ENCODE measurements at regions not wholly inside any gene's neighbourhood (a gene's known extent, or its start where the extent isn't known, plus 50 kb on each side); places are given as distances from the start of the nearest gene placed in this dataset.

- Histone ChIP-seq H3K4me1 (ENCODE audit: control insufficient read depth, extremely low read depth, insufficient read depth, low read length) (no peaks in the 10 kb centered on the region), H3K4me3 (replicated peaks in 1 of 3; ENCODE audit: insufficient read depth in 1 of 3, low read depth in 1 of 3, low read length in 3 of 3) (no peak overlapping the region), H4K20me1 (replicated peaks; ENCODE audit: control insufficient read depth, extremely low read depth, insufficient read depth, low read length) (no peaks in the 10 kb centered on the region), H3K27ac (ENCODE audit: insufficient read depth, low read depth, low read length) (no peak overlapping the region), H3K36me3 (ENCODE audit: control insufficient read depth in 2 of 2, extremely low read depth in 1 of 2, insufficient read depth in 2 of 2, low read length in 2 of 2) (no peaks in the 10 kb centered on the region), H3K4me2 (ENCODE audit: insufficient read depth, low read length) (no peak overlapping the region), H3K9me1 (replicated peaks; ENCODE audit: control insufficient read depth, extremely low read depth, insufficient read depth, low read length) (no peaks in the 10 kb centered on the region), H3K9me3 (replicated peaks; ENCODE audit: control insufficient read depth, insufficient read depth, low read length) (no peaks in the 10 kb centered on the region), H2AFZ (ENCODE audit: low read depth, low read length) (no peak overlapping the region), H3K79me2 (ENCODE audit: control insufficient read depth, insufficient read depth, low read length) (no peaks in the 10 kb centered on the region), H3K9ac (replicated peaks; ENCODE audit: extremely low read depth, insufficient read depth, low read length) (no peak overlapping the region), H3K27me3 (ENCODE audit: control insufficient read depth in 2 of 2, insufficient read depth in 2 of 2, low read length in 2 of 2) (no peaks in the 10 kb centered on the region)
- dilution Hi-C loops (cut with MboI; ENCODE audit: extremely low pct_ligation_motif_present, low sequenced_read_pairs) (no loop called here), intact Hi-C loops (cut with micrococcal nuclease) (loop anchor here (1.0 to 10.0 kb wide), 9 partner anchors 141 to 776 kb away; partner anchors contain the start of genes FANCL and VRK2)
- CTCF ChIA-PET = interaction anchor here (0.6 to 12.9 kb wide), 60 partner anchors 8 to 817 kb away, joined by 3 to 231 read pairs (median 3); partner anchors contain the start of genes FANCL and VRK2
- no TSS peak for BruUV-seq (replicated peaks)
- POLR2A ChIA-PET = interaction anchor here (0.6 kb wide), 1 partner anchor 184 kb away, joined by 3 read pairs; no protein-coding TSS in a partner anchor
- DNase-seq (ENCODE audit: low read depth, low spot score) (peak; percentile 57), FAIRE-seq (peak; percentile 79)
- TF ChIP-seq, protein P1, sequence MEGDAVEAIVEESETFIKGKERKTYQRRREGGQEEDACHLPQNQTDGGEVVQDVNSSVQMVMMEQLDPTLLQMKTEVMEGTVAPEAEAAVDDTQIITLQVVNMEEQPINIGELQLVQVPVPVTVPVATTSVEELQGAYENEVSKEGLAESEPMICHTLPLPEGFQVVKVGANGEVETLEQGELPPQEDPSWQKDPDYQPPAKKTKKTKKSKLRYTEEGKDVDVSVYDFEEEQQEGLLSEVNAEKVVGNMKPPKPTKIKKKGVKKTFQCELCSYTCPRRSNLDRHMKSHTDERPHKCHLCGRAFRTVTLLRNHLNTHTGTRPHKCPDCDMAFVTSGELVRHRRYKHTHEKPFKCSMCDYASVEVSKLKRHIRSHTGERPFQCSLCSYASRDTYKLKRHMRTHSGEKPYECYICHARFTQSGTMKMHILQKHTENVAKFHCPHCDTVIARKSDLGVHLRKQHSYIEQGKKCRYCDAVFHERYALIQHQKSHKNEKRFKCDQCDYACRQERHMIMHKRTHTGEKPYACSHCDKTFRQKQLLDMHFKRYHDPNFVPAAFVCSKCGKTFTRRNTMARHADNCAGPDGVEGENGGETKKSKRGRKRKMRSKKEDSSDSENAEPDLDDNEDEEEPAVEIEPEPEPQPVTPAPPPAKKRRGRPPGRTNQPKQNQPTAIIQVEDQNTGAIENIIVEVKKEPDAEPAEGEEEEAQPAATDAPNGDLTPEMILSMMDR (IDR thresholded peaks at IDR 0.05; ENCODE audit: extremely low read depth in 1 of 2, insufficient read depth in 1 of 2, low read depth in 1 of 2, low read length in 2 of 2) = peak; percentile 68 to 72
- TF ChIP-seq POLR2A (IDR thresholded peaks at IDR 0.05; ENCODE audit: low read depth, low read length) = no peak
These were observed 140.4 kb upstream of the VRK2 start for GRCh38 chr2:57906152-57906732.

GRCh38 chr2:57907411-57907810 is 139.2 kb upstream of the VRK2 start:
- CTCF ChIA-PET = interaction anchor here (1.2 to 12.9 kb wide), 2 partner anchors 221 to 539 kb away, joined by 4 to 231 read pairs; no protein-coding TSS in a partner anchor
- BruUV-seq (replicated peaks) = no TSS peak
- intact Hi-C loops (cut with micrococcal nuclease) = loop anchor here (5.0 to 10.0 kb wide), 6 partner anchors 140 to 775 kb away; partner anchors contain the start of genes FANCL and VRK2
- dilution Hi-C loops (cut with MboI; ENCODE audit: extremely low pct_ligation_motif_present, low sequenced_read_pairs) = no loop called here
- no peaks in the 10 kb centered on the region for H3K9me1 ChIP-seq (replicated peaks; ENCODE audit: control insufficient read depth, extremely low read depth, insufficient read depth, low read length)
- H2AFZ ChIP-seq (ENCODE audit: low read depth, low read length) = no peak overlapping the region
- no peak for TF ChIP-seq EZH2 (IDR thresholded peaks at IDR 0.05; ENCODE audit: borderline replicate concordance, low read depth, low read length, severe bottlenecking)
- TF ChIP-seq, protein P2, sequence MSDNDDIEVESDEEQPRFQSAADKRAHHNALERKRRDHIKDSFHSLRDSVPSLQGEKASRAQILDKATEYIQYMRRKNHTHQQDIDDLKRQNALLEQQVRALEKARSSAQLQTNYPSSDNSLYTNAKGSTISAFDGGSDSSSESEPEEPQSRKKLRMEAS (IDR thresholded peaks at IDR 0.05; ENCODE audit: insufficient read depth, insufficient read length) = no peak
- no peak for TF ChIP-seq GATA2 (IDR thresholded peaks at IDR 0.05; ENCODE audit: insufficient read depth, insufficient read length, low read depth, low read length)
- no peak for TF ChIP-seq POLR2A (IDR thresholded peaks at IDR 0.05; ENCODE audit: low read depth, low read length)
- TF ChIP-seq MYC (IDR thresholded peaks at IDR 0.05; ENCODE audit: low read depth, low read length) = no peak
- no peak for TF ChIP-seq JUN (IDR thresholded peaks at IDR 0.05; ENCODE audit: borderline replicate concordance, insufficient read depth, insufficient read length, low read depth)
- TF ChIP-seq, protein P1 (IDR thresholded peaks at IDR 0.05; ENCODE audit: extremely low read depth in 1 of 2, insufficient read depth in 1 of 2, low read depth in 1 of 2, low read length in 2 of 2) = no peak
- no peak for TF ChIP-seq FOS (IDR thresholded peaks at IDR 0.05; ENCODE audit: borderline replicate concordance, insufficient read depth, low read length)
- TF ChIP-seq POLR2AphosphoS5 (IDR thresholded peaks at IDR 0.05; ENCODE audit: insufficient read depth, low read depth, low read length) = no peak
- no peak overlapping the region for H3K27ac ChIP-seq (ENCODE audit: insufficient read depth, low read depth, low read length)
- H3K4me1 ChIP-seq (ENCODE audit: control insufficient read depth, extremely low read depth, insufficient read depth, low read length) = no peaks in the 10 kb centered on the region
- no peak for FAIRE-seq
- H3K79me2 ChIP-seq (ENCODE audit: control insufficient read depth, insufficient read depth, low read length) = no peaks in the 10 kb centered on the region
- no peak overlapping the region for H3K4me2 ChIP-seq (ENCODE audit: insufficient read depth, low read length)
- no peaks in the 10 kb centered on the region for H3K36me3 ChIP-seq (ENCODE audit: control insufficient read depth in 2 of 2, extremely low read depth in 1 of 2, insufficient read depth in 2 of 2, low read length in 2 of 2)
- DNase-seq (ENCODE audit: low read depth, low spot score) = no peak
- no peaks in the 10 kb centered on the region for H3K27me3 ChIP-seq (ENCODE audit: control insufficient read depth in 2 of 2, insufficient read depth in 2 of 2, low read length in 2 of 2)
- no peaks in the 10 kb centered on the region for H4K20me1 ChIP-seq (replicated peaks; ENCODE audit: control insufficient read depth, extremely low read depth, insufficient read depth, low read length)
- no peak overlapping the region for H3K9ac ChIP-seq (replicated peaks; ENCODE audit: extremely low read depth, insufficient read depth, low read length)
- H3K4me3 ChIP-seq (replicated peaks in 1 of 3; ENCODE audit: insufficient read depth in 1 of 3, low read depth in 1 of 3, low read length in 3 of 3) = no peak overlapping the region
- POLR2A ChIA-PET = no interaction called here
- H3K9me3 ChIP-seq (replicated peaks; ENCODE audit: control insufficient read depth, insufficient read depth, low read length) = no peaks in the 10 kb centered on the region

Measured in endothelial cell of umbilical vein (primary cell).